GM23338 (cell line): ENCODE measurements at regions not wholly inside any gene's neighbourhood (a gene's known extent, or its start where the extent isn't known, plus 50 kb on each side); places are given as distances from the start of the nearest gene placed in this dataset.

Experiments used
- ATAC-seq: fragments of 200-7000 bp; cut with Tn5 transposase; 3 replicates; pipeline ENCODE4 v1.9.1; 2020
- DNase-seq: peaks from one replicate; pipeline ENCODE4 v3.0.0-alpha.2; 2015; ENCODE audit warnings: low spot score
- H2AFZ ChIP-seq: fragments of 200-600 bp; sonication (generic); 2 replicates; pipeline ENCODE4 v1.8.0; 2016; ENCODE audit warnings: antibody characterized with exemption, mild to moderate bottlenecking, moderate library complexity
- H3F3A ChIP-seq: fragments of 200-600 bp; sonication (generic); replicated peaks from 2 replicates; pipeline ENCODE4 v1.8.0; 2017; ENCODE audit warnings: antibody characterized with exemption, mixed run types, low read depth
- H3K27ac ChIP-seq: fragments of 200-600 bp; sonication (generic); 2 replicates; pipeline ENCODE4 v1.6.1; 2016; ENCODE audit warnings: low read depth
- H3K27me3 ChIP-seq: fragments of 200-600 bp; sonication (generic); 2 replicates; pipeline ENCODE4 v1.8.0; 2016; ENCODE audit warnings: mild to moderate bottlenecking, mixed run types, moderate library complexity; ENCODE audit not compliant: insufficient read depth
- H3K36me3 ChIP-seq: fragments of 200-600 bp; sonication (generic); 2 replicates; pipeline ENCODE4 v1.8.0; 2016; ENCODE audit warnings: mild to moderate bottlenecking; ENCODE audit not compliant: insufficient read depth
- H3K4me1 ChIP-seq: fragments of 200-600 bp; sonication (generic); 2 replicates; pipeline ENCODE4 v1.8.0; 2016; ENCODE audit warnings: mild to moderate bottlenecking, moderate library complexity; ENCODE audit not compliant: insufficient read depth
- H3K4me2 ChIP-seq: fragments of 200-600 bp; sonication (generic); 2 replicates; pipeline ENCODE4 v1.7.1; 2017; ENCODE audit warnings: mixed run types
- H3K4me3 ChIP-seq: fragments of 200-600 bp; sonication (generic); 2 replicates; pipeline ENCODE4 v1.6.1; 2016; ENCODE audit warnings: mixed run types
- H3K79me2 ChIP-seq: fragments of 200-600 bp; sonication (generic); replicated peaks from 2 replicates; pipeline ENCODE4 v1.8.0; 2017; ENCODE audit warnings: mild to moderate bottlenecking; ENCODE audit not compliant: insufficient read depth
- H3K9me2 ChIP-seq: fragments of 200-600 bp; sonication (generic); 2 replicates; pipeline ENCODE4 v1.8.0; 2017; ENCODE audit not compliant: insufficient read depth
- H4K20me1 ChIP-seq: fragments of 200-600 bp; sonication (generic); replicated peaks from 2 replicates; pipeline ENCODE4 v1.8.0; 2017; ENCODE audit warnings: mild to moderate bottlenecking; ENCODE audit not compliant: insufficient read depth
- H3K27ac Mint-ChIP-seq: 2 replicates; pipeline ENCODE4 v1.8.0; 2020; ENCODE audit warnings: inconsistent platforms, mild to moderate bottlenecking, moderate library complexity, mixed read lengths
- H3K27me3 Mint-ChIP-seq: 3 replicates; pipeline ENCODE4 v1.8.0; 2022; ENCODE audit warnings: low read depth, mild to moderate bottlenecking, moderate library complexity, mixed read lengths, inconsistent platforms; ENCODE audit not compliant: insufficient read depth, poor library complexity
- H3K36me3 Mint-ChIP-seq: 3 replicates; pipeline ENCODE4 v1.8.0; 2021; ENCODE audit warnings: low read depth, mild to moderate bottlenecking, inconsistent platforms, moderate library complexity, mixed read lengths
- H3K4me1 Mint-ChIP-seq: 3 replicates; pipeline ENCODE4 v1.8.0; 2020; ENCODE audit warnings: mild to moderate bottlenecking, inconsistent platforms, mixed read lengths
- H3K4me3 Mint-ChIP-seq: 3 replicates; pipeline ENCODE4 v1.8.0; 2021; ENCODE audit warnings: moderate library complexity, mild to moderate bottlenecking, inconsistent platforms, mixed read lengths
- H3K9me3 Mint-ChIP-seq: 3 replicates; pipeline ENCODE4 v1.8.0; 2020; ENCODE audit warnings: moderate library complexity, mild to moderate bottlenecking, inconsistent platforms, mixed read lengths
- CREB1 ChIP-seq: fragments of 250-450 bp; sonication (Bioruptor Pico); IDR thresholded peaks from 2 replicates; pipeline ENCODE4 v1.5.0; 2020; ENCODE audit warnings: low read depth, mild to moderate bottlenecking, moderate library complexity
- CTCF ChIP-seq, 2 experiments: fragments of 200-600 bp in 1 of 2; sonication (generic) in 1 of 2; conservative IDR thresholded peaks; 2 replicates each; pipeline versions ENCODE4 v1.5.1 to v1.6.1; 2016 to 2017; ENCODE audit warnings: antibody characterized with exemption in 2 of 2, low read depth in 2 of 2, mild to moderate bottlenecking in 2 of 2, moderate library complexity in 1 of 2
- ETS1 ChIP-seq: IDR thresholded peaks from 2 replicates; pipeline ENCODE4 v1.6.1; 2016; ENCODE audit warnings: antibody characterized with exemption
- EZH2phosphoT487 ChIP-seq: fragments of 200-600 bp; sonication (generic); IDR thresholded peaks from one replicate; pipeline ENCODE4 v1.8.1; 2018; ENCODE audit warnings: antibody characterized with exemption; ENCODE audit not compliant: unreplicated experiment
- JUNB ChIP-seq: IDR thresholded peaks from one replicate; pipeline ENCODE4 v1.6.1; 2016; ENCODE audit warnings: antibody characterized with exemption; ENCODE audit not compliant: unreplicated experiment
- NANOG ChIP-seq: IDR thresholded peaks from 2 replicates; pipeline ENCODE4 v1.6.1; 2016; ENCODE audit warnings: antibody characterized with exemption, borderline replicate concordance
- POLR2AphosphoS5 ChIP-seq: IDR thresholded peaks from 2 replicates; pipeline ENCODE4 v1.6.1; 2016; ENCODE audit warnings: antibody characterized with exemption, low read depth
- REST ChIP-seq: IDR thresholded peaks from one replicate; pipeline ENCODE4 v1.6.1; 2018; ENCODE audit warnings: antibody characterized with exemption; ENCODE audit not compliant: unreplicated experiment
- STAT1 ChIP-seq: IDR thresholded peaks from one replicate; pipeline ENCODE4 v1.6.1; 2016; ENCODE audit warnings: antibody characterized with exemption; ENCODE audit not compliant: unreplicated experiment
- ZNF114 ChIP-seq: fragments of 250-450 bp; sonication (Bioruptor Pico); IDR thresholded peaks from 2 replicates; pipeline ENCODE4 v1.5.0; 2020; ENCODE audit warnings: mild to moderate bottlenecking, moderate library complexity
- ZNF331 ChIP-seq: fragments of 250-450 bp; sonication (Bioruptor Pico); IDR thresholded peaks from 2 replicates; pipeline ENCODE4 v1.5.0; 2020; ENCODE audit warnings: low read depth, mild to moderate bottlenecking, moderate library complexity

- H3K27ac ChIP-seq = no peak overlapping the region
- no peaks in the 10 kb centered on the region for H3K79me2 ChIP-seq
- Mint-ChIP-seq H3K36me3 (no peaks in the 10 kb centered on the region), H3K27ac (no peak overlapping the region), H3K4me1 (peaks cover 12% of the 10 kb centered on the region), H3K9me3 (no peaks in the 10 kb centered on the region), H3K27me3 (peaks cover 5% of the 10 kb centered on the region), H3K4me3 (no peak overlapping the region)
- ATAC-seq (no peak), DNase-seq (no peak)
- peaks cover 8% of the 10 kb centered on the region; the same call in 1 of the 2 replicates for H3K9me2 ChIP-seq
- no peak overlapping the region for H3K4me2 ChIP-seq
- no peaks in the 10 kb centered on the region for H3K27me3 ChIP-seq
- H3K36me3 ChIP-seq = no peaks in the 10 kb centered on the region
- H3K4me1 ChIP-seq = peaks cover 4% of the 10 kb centered on the region; the same call in 1 of the 2 replicates
- H3F3A ChIP-seq = no peaks in the 10 kb centered on the region
- no peaks in the 10 kb centered on the region for H4K20me1 ChIP-seq
- H2AFZ ChIP-seq = peak overlapping the region; percentile 58
- no peak overlapping the region for H3K4me3 ChIP-seq
- no peak for TF ChIP-seq ZNF114 (CRISPR knock-in tag)
- no peak for TF ChIP-seq CTCF (conservative IDR thresholded peaks at IDR 0.05; ENCODE audit: low read depth in 2 of 2)
- TF ChIP-seq ZNF331 = no peak
- no peak for TF ChIP-seq EZH2phosphoT487
- no peak for TF ChIP-seq REST
- no peak for TF ChIP-seq POLR2AphosphoS5
- TF ChIP-seq STAT1 = no peak
Observed at GRCh38 chr15:94079968-94080367, 151.4 kb upstream of the MCTP2 start.

GRCh38 chr15:94079459-94079858 lies 151.9 kb upstream of the MCTP2 start:
- H3K4me3 ChIP-seq = no peak overlapping the region
- ATAC-seq = no peak
- H4K20me1 ChIP-seq = no peaks in the 10 kb centered on the region
- no peaks in the 10 kb centered on the region for H3K27me3 ChIP-seq
- H2AFZ ChIP-seq = no peak overlapping the region
- Mint-ChIP-seq H3K27ac (no peak overlapping the region), H3K36me3 (no peaks in the 10 kb centered on the region), H3K4me3 (no peak overlapping the region), H3K4me1 (peaks cover 12% of the 10 kb centered on the region), H3K27me3 (peaks cover 5% of the 10 kb centered on the region), H3K9me3 (no peaks in the 10 kb centered on the region)
- no peaks in the 10 kb centered on the region for H3K79me2 ChIP-seq
- TF ChIP-seq ETS1 (no peak), POLR2AphosphoS5 (no peak), CTCF (conservative IDR thresholded peaks at IDR 0.05; ENCODE audit: low read depth in 2 of 2) (no peak), CREB1 (no peak), NANOG (no peak), EZH2phosphoT487 (no peak), JUNB (no peak)
- H3F3A ChIP-seq = no peaks in the 10 kb centered on the region
- H3K27ac ChIP-seq = no peak overlapping the region
- H3K4me1 ChIP-seq = peaks cover 4% of the 10 kb centered on the region; the same call in 1 of the 2 replicates
- peaks cover 4% of the 10 kb centered on the region; the same call in 1 of the 2 replicates for H3K9me2 ChIP-seq
- no peak overlapping the region for H3K4me2 ChIP-seq
- H3K36me3 ChIP-seq = no peaks in the 10 kb centered on the region
- DNase-seq = no peak
